NB4 (cell line): ENCODE measurements at regions not wholly inside any gene's neighbourhood (a gene's known extent, or its start where the extent isn't known, plus 50 kb on each side); places are given as distances from the start of the nearest gene placed in this dataset.

ENCODE experiments used
- CTCF ChIP-seq: IDR thresholded peaks from one replicate; pipeline ENCODE4 v1.5.1; 2012; ENCODE audit warnings: low read depth, low read length
- MAX ChIP-seq: IDR thresholded peaks from 2 replicates; pipeline ENCODE4 v1.6.1; 2011; ENCODE audit warnings: low read depth, low read length
- MYC ChIP-seq: IDR thresholded peaks from 2 replicates; pipeline ENCODE4 v1.6.1; 2011; ENCODE audit warnings: low read depth, low read length
- POLR2A ChIP-seq: IDR thresholded peaks from 2 replicates; pipeline ENCODE4 v1.6.1; 2011; ENCODE audit warnings: mild to moderate bottlenecking; ENCODE audit not compliant: insufficient read length; ENCODE audit errors: extremely low read depth

GRCh38 chr13:44688652-44689051 lies 112.5 kb upstream of the TSC22D1 start:
- TF ChIP-seq MAX, result no peak
- no peak for TF ChIP-seq POLR2A
- no peak for TF ChIP-seq CTCF
- TF ChIP-seq MYC, result no peak
